HG02840 (cell line): ENCODE measurements at regions not wholly inside any gene's neighbourhood (a gene's known extent, or its start where the extent isn't known, plus 50 kb on each side); places are given as distances from the start of the nearest gene placed in this dataset.
"Not testable (repeated sequence)": the region's sequence is repeated elsewhere in the genome, so short reads cannot be mapped to it uniquely, and the experiment has no call there.

Source experiments
- ATAC-seq: cut with Tn5 transposase; IDR thresholded peaks from one replicate; pipeline ENCODE4 v1.9.1; 2021; ENCODE audit warnings: mild to moderate bottlenecking, moderate library complexity, moderate number of reproducible peaks; ENCODE audit not compliant: unreplicated experiment, low FRiP score

DNA sequence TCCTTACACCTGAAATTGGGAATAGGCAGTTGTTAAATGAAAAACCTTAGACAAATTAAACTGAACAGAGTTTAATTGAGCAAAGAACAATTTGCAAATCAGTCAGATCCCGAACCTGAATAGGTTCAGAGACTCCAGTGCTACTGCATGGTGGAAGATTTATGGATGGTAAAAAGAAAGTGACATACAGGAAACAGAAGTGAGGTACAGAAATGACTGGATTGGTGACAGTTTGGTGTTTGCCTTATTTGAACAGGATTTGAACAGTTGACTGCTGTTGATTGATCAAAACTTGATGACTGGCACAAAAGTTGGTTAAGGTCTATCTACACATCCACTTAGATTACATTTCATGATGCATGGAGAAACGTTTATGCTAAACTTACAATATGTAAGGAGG is 248.8 kb downstream of the HNMT start:
- no peak for ATAC-seq

DNA sequence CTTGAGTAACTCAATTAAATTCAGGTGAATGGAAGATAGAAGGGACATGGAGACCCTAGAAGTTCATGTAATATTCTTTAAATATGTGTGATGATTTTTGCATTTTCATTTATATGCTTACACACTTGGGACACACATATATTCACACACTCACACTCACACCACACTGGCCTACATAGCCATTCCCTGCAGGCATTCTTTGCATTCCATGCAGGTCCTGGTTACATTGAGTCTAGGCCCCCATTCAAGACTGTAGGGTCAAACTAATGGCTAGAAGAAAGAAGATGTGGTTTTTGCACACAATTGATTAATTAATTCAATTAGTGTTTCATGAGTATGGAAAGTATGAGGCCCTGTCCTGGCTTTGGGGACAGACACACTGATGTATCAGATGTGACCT is 249.4 kb downstream of the HNMT start:
- no peak for ATAC-seq

DNA sequence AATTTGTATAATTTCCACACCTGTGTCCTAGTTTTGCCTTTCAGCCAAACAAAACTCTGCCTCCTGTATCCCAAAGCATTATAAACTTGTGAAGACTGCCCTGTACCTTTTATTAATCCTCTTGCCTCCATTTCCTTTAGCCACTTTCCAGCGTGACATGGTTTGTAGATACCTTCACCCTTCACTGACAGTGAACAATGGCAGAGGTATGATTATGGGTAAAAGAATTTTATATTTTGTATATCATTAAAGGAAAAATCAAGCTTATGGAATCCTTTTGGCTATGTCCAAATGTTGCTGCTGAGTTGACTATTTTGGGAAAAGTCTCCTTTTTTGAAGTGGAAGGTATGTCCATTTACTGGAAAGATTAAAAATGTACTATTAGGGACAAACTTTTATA is 251.7 kb downstream of the HNMT start:
- no peak for ATAC-seq

DNA sequence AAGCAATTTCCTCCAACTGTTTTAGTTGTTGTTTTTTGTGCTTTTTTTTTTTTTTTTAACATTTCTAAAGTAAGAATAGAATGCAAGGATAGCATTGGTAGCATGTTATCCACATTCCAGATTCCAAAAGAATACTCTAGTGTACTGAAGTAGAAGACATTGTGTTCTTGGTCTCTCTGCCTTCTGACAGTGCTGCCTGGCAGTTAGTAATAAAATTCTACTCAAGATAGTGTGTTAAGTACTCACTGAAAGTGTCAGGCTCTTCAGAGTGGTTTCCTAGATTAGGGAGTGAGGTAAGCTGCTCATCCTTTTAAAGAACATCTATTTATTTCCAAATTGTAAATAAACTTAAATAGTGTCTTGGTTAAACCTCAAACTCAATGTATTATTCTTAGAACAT is 253.7 kb downstream of the HNMT start:
- no peak for ATAC-seq

DNA sequence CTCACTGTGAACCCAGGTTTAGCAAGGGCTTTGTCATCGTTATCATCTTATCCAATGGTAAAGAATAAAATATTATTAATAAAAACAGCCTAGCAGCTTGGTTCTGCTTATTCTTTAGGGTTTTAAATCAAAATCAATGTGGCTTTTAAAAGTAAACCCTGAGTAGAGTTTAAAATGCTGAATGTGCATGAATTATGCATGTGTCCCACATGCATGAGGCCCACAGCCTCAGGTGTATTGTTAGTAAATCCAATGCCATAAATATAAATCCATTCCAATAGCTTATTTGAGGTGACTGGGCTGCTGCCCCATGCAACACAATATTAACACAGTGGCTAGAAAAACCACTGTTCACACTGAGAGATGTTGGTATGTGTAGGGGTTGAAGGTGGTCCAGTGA is 254.1 kb downstream of the HNMT start:
- no peak for ATAC-seq

DNA sequence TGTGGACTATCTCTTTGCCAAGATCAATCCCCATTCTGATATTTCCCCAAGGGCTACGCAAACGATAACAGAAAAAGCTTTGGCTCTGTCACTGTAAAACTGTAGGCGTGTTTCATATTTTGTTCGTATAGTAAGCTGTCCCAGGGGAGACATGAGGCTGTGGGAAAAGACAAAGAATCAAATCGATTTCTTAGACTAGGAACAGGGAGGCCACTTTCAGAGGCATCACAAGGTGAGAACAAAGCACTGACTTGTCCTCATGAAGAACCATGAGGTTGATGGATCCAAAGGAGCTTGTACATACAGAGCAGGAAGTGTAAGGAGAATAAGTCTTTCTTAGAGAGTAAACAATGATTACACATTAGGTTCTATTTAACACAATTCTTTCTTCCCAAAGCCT is 255.7 kb downstream of the HNMT start:
- no peak for ATAC-seq

DNA sequence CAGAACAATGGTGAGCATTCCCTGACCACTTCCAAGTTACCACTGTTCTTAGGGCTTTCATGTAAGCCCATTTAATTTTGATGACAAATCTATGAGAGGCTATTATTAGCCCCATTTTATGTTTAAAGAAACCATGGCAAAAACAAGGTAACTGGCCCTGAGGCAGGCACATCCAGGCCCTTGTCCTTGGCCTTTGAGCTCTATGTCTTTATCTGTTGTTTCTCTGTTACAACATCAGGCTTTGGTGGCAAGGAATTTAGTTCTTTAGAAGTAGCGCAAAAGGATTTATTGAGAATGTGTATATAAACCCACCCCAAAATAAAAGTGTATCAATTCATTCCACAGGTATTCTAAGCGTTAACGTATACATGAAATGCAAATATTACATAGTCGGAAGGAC is 257.1 kb downstream of the HNMT start:
- no peak for ATAC-seq

DNA sequence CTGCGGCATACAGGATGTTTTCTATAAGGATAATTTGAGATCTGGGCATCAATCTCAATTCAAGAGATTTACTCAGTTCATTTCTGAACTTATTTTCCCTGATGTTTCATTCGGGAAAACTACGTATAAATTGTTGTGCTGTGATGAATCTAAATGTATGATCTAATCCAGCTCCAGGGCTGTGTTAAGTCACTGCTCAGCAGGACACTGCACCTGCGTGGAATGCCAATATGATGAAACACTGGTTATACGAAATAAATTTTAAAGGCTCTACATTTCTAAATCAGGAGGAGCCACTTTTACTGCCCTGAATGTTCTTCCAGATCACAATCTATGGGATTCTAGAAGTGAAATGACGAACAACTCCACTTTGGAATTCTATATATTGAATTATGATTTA is 259.0 kb downstream of the HNMT start:
- ATAC-seq = no peak

DNA sequence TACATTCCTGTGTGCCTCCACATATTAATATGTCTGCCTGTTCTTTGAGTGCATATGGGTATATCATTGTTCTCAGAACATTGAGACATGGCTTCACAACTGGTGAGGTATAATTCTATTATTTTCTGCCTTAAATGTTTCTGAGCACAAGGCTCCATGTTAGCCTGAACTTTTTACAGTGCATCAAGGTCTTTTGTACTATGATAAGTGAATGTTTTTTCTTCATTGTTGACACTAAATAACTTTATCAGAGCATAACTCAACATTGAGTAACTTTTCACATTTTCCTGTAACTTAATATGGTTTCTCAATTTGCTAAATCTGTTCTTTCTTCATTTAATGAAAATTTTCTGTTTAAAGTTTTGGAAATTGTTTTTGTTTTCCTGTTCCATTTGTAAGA is 262.9 kb downstream of the HNMT start:
- no peak for ATAC-seq

DNA sequence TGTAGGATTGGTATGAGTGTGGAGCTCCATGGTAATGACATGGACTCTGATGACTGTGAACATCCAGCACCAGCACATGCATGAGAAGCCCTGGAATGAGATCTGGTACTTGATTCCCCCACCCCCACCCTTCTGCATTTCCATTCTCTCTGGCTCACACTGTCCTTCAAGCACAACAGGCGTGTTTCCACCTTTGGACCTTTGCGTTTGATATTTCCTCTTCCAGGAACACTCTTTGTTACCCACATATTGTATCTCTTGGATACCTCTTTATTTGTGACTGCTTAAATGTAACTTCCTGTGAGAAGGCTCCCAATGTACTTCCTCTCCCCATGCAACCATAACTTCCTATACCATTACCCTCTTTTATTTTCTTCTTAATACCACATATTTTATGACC is 263.8 kb downstream of the HNMT start:
- ATAC-seq = no peak

DNA sequence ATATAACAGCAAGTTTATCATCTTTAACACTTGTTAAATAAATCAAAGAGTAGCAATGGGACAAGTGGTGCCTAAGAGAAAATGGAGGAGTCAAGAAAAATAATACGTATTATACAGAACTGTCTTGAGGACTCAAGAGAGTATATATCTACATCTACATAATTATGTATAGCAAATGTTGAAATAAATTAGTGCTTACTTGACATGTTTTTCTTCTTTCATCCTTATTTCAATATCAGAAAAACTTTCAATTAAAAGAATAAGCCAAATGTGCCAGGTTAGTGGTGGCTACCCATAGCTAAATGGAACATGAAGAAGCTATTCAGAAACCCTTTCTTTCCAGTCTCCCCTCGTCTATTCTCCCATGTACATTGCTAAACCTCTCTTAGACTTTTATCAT is 267.3 kb upstream of the SPOPL start:
- no peak for ATAC-seq

DNA sequence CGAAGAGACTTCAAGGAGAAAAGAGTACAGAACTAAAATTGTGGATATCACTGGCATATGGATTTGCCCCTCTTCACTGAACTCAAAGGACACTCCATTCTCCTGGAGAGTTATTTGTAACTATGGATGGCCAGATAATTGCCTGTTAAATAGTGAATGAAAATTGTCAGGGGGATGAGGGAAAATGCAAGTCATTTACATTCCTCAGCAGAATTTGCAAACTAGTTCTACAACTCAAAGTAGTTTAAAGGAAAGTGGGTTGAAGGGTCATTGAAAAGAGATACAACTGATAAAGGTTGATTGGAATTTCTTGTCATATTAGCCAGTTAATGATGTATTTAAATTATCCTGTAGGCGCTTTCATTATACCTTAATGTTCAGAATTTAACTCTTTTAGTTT is 266.5 kb upstream of the SPOPL start:
- no peak for ATAC-seq

DNA sequence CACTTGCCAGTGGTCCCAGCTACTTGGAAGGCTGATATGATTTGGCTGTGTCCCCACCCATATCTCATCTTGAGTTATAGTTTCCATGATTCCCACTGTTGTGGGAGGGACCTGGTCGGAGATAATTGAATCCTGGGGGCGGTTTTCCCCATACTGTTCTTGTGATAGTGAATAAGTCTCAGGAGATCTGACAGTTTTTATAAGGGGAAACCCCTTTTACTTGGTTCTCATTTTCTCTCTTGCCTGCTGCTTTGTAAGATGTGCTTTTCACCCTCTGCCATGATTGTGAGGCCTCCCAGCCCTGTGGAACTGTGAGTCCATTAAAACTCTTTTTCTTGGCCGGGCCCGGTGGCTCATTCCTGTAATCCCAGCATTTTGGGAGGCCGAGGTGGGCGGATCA is 265.4 kb upstream of the SPOPL start:
- ATAC-seq = no peak

DNA sequence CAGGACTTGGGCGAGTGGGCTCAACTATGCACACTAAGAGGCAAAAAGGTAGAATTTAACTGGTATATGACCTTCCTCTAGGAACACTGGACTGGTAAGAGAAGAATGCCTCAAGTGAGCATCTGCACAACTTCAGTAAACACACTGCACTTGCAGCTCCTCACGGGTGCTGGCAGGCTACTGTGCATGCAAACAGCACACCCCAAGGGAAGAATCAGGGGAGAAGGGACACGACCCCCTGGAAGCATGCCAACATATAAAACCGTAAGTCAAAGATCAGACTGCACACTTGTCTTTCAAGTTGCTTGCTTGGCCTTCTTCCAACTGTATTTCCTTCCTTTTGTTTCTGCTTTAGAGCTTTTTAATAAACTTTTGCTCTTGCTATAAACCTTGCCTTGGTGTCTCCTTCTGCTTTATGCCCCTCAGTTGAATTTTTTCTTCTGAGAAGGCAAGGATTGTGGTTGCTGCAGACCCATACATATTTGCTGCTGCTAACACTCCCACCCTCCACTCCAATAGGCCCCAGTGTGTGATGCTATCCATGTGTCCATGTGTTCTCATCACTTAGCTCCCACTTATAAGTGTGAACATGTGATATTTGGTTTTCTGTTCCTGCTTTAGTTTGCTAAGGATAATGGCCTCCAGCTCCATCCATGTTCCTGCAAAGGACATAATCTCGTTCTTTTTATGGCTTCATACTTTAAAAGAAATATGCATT is 263.7 kb upstream of the SPOPL start:
- ATAC-seq = no peak

DNA sequence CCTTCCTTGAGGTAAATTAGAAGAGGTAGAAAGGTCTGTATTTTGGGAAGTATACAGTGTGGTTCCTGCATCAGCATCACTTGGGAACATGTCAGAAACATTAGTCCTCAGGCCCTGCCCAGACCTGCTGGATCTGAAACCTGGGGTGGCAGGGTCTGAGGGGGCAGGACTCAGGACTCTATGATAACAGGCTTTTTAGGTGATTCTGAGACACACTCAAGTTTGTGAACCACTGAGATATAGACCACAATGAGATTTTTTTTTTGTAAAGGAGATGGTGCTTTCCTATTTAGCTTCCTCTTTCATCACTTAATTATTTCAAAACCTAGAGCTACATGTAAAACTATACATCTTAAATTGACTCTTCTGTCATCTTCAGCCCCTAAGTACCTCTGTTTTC is 262.7 kb upstream of the SPOPL start:
- no peak for ATAC-seq

DNA sequence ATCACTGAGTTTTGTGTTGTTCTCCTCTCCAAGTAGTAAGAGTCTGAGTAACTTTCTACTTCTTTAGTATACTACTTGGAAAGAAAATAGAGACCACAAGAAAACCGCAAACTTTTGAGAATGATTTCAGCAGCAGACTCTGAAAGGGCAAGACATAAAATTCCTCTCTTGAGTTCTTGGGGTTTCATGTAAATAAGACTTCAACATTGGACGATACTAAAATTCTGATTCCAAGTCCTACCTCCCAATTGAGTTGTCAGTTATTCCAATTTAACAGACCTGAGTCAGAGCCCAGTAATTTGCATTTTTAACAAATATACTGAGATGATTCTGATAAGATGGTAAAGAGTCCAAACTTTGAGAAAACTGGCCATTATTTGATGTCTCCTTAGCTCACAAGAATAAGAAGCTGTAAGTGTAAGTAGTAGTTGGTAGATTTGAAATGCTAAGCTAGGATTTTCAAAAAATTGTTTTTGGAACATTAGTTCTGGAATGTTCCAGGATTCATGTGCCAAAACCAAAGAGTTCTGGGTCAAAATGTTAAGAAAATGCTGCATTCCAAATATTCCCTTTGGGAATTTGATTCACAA is 261.6 kb upstream of the SPOPL start:
- no peak for ATAC-seq

DNA sequence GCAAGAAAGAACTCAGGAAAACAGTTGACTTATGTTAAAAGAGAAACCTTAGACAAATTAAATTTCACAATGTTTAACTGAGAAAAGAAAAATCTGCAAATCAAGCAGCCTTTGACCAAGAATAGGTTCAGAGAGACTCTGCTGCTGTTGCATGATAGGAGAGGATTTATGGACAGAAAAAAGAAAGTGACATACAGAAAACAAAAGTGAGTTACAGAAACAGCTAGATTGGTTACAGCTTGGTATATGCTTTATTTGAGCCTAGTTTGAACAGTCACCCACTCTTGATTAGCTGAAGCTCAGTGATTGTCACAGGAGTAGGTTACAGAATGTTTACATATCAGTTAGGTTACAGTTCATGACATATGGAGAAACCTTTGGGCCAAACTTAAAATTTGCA is 258.2 kb upstream of the SPOPL start:
- no peak for ATAC-seq

DNA sequence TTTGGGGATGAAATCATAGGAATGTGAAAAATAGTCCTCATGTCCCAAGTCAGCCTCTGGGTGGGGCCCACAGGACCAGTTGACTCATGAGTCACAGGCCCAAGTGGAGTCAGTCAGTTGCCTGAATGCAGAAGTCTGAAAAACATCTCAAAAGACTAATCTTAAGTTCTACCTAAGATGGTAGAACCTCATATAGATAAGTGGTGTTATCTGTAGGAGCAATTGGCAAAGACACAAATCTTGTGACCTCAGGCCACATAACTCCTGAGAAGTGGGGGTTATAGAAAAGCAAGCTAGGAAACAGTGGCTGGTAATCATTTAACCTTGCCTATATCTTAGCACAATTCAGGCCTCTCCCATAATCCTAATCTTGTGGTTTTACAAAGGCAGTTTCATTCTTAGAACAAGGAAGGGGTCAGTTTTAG is 257.1 kb upstream of the SPOPL start:
- no peak for ATAC-seq

DNA sequence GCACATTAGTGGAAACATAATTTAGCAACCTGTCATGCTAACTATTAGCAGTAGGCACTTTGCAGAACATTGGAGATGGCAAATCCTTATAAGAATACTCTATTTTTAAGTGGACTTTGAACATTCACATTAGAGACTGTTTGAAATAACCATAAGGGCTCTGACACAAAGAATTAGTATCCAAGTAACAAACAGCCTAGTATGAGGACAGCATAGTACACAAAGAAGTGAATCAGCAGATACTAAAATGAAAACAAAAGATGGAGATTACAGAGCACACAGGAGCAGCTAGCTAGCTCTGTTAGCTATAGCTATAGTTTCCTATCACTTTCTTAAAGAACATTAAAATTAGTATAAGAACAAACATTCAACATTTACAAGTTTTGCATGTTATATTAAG is 256.3 kb upstream of the SPOPL start:
- ATAC-seq = no peak

DNA sequence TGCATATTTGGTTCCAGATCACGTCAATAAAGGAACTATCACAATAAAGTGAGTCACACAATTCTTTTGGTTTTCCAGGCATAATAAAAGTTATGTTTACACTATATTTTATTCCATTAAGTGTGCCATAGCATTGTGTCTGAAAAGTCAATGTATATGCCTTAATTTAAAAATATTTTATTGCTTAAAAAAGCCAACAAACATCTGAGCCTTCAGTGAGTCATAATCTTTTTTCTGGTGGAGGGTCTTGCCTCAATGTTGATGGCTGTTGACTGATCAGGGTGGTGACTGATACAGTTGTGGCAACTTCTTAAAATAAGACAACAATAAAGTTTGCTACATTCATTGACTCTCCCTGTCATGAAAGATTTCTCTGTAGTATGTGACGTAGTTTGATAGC is 254.3 kb upstream of the SPOPL start:
- ATAC-seq = no peak

DNA sequence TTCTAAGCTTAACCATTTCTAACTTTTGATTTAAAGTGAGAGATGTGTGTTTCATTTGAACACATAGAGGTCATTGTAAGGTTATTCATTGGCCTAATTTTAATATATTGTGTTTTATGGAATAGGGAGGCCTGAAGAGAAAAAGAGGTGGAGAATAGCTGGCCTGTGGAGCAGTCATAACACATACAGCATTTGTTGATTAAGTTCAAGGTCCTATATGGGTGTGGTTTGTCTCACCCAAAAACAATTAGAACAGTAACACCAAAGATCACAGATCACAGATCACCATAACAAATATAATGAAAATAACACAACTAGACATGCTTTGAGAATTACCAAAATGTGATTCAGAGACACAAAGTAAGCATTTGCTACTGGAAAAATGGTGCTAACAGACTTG is 252.4 kb upstream of the SPOPL start:
- no peak for ATAC-seq

DNA sequence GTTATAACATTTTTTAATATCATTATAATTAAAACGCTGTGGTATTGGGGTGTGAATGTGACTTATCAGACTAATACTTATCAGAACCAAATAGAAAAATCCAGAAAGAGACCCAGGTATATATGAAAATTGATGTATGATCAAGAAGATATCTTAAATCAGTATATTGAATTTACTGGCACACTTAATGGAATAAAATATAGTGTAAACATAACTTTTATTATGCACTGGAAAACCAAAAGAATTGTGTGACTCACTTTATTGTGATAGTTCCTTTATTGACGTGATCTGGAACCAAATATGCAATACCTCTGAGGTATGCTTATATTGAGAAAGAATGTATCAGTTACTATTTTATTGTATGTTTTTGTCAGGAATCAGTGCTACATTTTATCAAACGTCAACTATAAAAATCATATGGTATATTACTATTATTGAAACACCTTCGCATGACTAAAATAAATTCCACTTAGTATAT is 250.7 kb upstream of the SPOPL start:
- not testable (repeated sequence) for ATAC-seq
